PFSK-1 (cell line): ENCODE measurements at regions not wholly inside any gene's neighbourhood (a gene's known extent, or its start where the extent isn't known, plus 50 kb on each side); places are given as distances from the start of the nearest gene placed in this dataset.

Experiments used
- POLR2AphosphoS5 ChIP-seq: IDR thresholded peaks from 2 replicates; pipeline ENCODE4 v1.6.1; 2012; ENCODE audit warnings: low read depth, mild to moderate bottlenecking, control low read depth, low read length, moderate library complexity
- SIN3A ChIP-seq: IDR thresholded peaks from 2 replicates; pipeline ENCODE4 v1.6.1; 2012; ENCODE audit warnings: mild to moderate bottlenecking, low read length, moderate library complexity, borderline replicate concordance; ENCODE audit not compliant: insufficient read depth

DNA sequence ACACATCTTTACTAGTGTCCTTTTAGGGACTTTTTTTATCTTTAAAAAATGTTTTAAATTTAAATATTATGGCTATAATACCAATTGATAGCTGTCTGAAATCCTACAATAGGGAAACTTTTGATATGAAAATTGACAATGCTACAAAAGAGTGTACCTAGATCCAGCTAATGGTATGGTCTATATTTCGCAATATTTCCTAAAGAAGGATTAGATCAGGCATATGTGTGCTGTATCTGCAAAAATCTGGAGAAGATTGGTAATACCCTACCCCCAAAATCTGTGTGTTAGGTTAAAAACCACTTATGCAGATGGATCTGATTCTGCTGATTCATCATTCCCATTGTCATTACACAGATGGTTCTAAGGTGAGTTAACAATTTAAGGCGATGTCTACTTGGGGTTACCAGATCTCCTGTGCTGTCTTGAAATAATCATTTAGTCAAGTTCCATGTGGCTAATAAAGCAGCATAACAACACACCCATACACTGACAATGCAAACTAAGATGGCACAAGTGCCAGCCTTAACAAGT is 137.1 kb downstream of the GASK1B start:
- TF ChIP-seq POLR2AphosphoS5 = no peak
- TF ChIP-seq SIN3A = no peak
